SH-SY5Y (cell line): ENCODE measurements at regions not wholly inside any gene's neighbourhood (a gene's known extent, or its start where the extent isn't known, plus 50 kb on each side); places are given as distances from the start of the nearest gene placed in this dataset.

Experiments used
- GATA2 ChIP-seq: IDR thresholded peaks from 2 replicates; pipeline ENCODE4 v1.6.1; 2011; ENCODE audit warnings: mild to moderate bottlenecking, low read depth, low read length
- GATA3 ChIP-seq: IDR thresholded peaks from 2 replicates; pipeline ENCODE4 v1.6.1; 2011; ENCODE audit warnings: low read depth, mild to moderate bottlenecking, low read length, moderate library complexity

DNA sequence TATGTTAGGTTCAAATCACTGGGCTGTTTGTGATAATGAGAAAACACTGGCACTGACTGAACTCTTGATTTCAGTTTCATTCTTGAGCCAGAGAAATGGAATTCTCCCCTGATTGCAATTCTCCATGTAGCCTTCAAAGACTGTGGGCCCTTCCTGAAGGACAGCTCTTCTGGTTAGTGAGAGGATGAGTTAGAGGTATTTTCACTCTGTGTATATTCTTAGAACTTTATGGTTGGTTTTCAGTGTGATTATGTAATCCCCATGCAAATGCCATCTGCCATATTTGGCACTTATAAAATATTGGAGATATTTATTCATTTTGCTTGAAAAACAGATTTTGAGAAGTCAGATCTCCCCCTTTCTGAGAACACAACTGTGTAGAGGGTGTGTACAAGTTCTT is 323.7 kb downstream of the SLC4A3 start:
- TF ChIP-seq GATA3 (no peak), GATA2 (no peak)
